ENCODE measurements at regions not wholly inside any gene's neighbourhood (a gene's known extent, or its start where the extent isn't known, plus 50 kb on each side); places are given as distances from the start of the nearest gene placed in this dataset.

- no peak for DNase-seq
Measured at GRCh38 chr7:25520017-25520416, 291.7 kb upstream of the NPVF start.

DNA sequence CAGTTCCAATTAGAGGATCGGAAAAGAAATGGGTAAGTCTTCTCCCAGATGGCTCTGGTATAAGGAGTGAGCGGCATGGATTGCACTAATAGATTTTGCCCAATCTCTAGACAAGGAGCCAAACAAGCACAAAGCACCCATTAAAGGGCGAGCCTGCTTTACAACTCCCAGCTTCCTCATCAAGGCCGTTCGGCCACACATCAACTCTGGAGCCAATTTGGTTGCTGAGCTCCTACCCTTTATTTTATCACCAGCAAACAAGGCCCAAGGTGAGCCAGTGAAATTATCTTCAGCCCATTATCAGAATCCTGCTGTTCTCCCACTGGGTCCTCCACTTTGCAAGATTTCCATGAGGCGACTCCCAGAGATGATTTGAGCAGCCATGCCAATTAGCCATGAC is 292.2 kb upstream of the NPVF start:
- DNase-seq, result no peak

DNA sequence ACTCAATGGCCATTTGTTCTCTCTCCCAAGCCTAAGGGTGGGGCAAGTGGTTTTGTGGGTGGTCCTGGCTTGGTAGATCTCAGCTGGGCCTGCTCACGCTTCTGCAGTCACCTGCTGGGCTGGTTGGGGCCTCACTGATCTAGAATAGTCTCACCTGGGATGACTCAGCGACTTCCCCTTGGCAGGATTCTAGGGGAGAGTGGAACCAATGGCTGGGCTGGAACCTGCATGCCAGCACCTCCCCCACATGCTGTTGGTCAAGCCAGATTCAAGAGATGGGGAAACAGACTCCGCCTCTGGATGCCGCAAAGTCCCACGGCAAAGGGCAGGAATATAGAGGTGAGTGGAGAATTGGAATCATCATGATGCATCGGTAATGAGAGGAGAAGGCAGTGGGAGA is 292.9 kb upstream of the NPVF start:
- no peak for DNase-seq

- DNase-seq, result no peak
Measured at GRCh38 chr7:25522727-25523126, 294.4 kb upstream of the NPVF start.

- DNase-seq, result no peak
Measured at GRCh38 chr7:25527665-25528170, 299.4 kb upstream of the NPVF start.

DNA sequence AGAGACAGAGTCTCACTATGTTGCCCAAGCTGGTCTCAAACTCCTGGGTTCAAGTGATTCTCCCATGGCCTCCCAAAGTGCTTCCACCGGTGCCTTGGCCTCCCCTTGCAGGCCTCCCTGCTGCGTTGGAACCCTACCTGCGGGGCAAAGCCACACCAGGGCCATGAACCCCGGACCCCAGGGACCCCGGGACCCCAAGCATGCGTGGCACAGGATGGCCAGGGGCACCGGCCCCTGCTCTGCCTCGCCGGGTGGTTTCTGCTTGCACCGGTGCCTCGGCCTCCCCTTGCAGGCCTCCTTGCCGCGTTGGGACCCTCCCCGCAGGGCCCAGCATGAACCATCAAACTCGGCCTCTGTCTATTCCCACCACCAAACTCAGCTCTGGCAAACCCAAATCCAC is 301.0 kb upstream of the NPVF start:
- no peak for DNase-seq

DNA sequence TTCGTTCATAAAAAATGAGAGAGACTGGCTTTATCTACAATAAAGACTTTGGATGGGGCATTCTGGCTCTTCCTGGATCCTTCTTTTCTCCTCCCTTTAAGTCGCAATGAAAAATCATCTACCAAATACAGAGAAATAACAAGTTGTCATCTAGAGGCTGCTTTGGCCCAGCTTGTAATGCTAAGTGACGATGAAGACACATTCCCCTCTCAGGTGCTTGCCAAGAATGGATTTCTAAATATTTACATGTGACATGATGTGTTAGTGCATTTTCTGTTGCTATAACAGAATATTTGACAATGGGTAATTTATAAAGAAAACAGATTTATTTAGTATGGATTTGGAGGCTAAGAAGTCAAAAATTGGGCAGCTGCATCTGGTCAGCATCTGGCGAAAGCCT is 308.6 kb upstream of the NPVF start:
- DNase-seq, result no peak

GRCh38 chr7:25537662-25538375 is 309.5 kb upstream of the NPVF start:
- DNase-seq, result no peak

GRCh38 chr7:25541094-25541821 is 313.0 kb upstream of the NPVF start:
- no peak for DNase-seq

GRCh38 chr7:25541877-25542276 is 313.6 kb upstream of the NPVF start:
- DNase-seq, result no peak

GRCh38 chr7:25543210-25543609 is 314.9 kb upstream of the NPVF start:
- no peak for DNase-seq

- DNase-seq, result no peak
Measured at GRCh38 chr7:25543798-25544197, 315.5 kb upstream of the NPVF start.

- no peak for DNase-seq
Measured at GRCh38 chr7:25544254-25544653, 316.0 kb upstream of the NPVF start.

DNA sequence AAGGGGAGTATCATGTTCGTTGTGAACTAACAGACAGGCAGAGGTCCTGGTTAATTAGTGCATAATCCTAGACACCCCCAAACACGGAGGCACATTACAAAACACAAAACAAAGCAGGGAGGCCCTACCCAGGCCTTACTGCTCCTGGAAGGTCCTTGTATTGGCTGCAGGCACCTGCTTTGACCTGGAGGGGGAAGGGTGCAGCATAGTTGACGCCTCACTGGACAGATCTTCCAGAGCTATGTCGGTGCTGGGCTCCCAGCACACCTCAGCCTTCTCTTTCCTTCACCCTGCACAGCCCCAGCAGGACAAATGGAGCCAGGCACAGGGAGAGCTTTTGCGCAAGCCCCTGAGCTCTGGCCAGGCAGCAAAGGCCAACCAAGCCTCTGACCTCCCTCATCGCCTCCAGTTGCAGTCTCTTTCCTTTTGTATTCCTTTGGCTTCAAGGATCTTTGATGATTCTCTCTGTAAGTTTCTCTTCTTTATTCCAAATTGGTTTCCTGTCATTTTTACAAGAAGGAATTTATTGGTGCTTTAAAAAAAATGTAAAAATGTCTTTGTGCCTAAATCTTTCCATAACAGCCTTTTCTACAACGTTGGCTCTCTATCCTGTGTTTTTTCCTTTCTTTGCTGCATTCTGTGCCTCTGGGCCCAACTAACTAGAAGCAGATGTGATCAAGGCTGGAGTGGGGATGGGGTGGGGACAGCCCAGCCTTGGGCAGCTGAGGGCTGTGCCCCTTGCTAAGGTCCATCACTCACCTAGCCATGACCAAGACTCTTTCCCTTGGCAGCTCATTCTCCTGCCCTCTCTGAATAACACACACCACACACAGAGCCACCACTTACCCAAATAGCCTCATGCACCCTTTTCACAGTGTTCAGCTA is 317.1 kb upstream of the NPVF start:
- no peak for DNase-seq

DNA sequence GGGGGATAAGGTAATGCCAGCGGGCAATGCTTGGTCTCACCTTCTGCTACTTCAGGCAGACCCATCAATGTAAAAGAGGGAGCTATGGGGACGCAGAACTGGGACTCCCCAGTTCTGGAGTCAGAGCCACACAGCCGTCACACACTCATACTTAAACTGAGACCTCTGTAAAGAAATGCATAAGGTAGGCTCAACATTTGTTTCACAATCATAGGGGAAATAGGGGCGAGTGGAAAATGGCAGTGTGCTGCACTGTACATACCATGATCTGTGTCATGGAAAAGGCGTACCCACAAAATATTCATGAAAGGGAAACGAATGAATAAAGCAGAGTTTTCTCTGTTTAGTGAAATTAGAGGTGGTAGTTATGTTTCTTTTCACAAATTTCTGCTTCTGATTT is 318.0 kb upstream of the NPVF start:
- no peak for DNase-seq

GRCh38 chr7:25549271-25549921 is 321.1 kb upstream of the NPVF start:
- no peak for DNase-seq

- DNase-seq, result no peak
Measured at GRCh38 chr7:25550149-25550548, 321.9 kb upstream of the NPVF start.

DNA sequence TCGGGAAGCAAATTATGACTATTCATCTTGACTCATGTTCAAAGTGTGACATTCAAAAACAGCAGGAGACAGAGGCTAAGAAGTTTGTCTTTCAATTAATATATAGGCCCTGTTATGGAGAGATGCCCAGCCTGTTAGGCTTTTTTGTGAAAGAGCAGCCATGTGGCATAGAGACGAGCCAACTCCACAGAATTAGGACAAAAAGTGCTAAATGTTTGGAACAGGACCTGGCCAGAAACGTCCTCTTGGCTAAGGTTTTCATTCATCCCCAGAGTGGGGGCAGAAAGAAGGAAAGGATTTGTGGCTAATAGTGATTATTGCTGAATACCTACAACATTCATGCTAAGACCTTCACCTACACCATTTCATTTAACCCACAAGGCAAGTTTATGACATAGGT is 324.7 kb upstream of the NPVF start:
- DNase-seq, result no peak

DNA sequence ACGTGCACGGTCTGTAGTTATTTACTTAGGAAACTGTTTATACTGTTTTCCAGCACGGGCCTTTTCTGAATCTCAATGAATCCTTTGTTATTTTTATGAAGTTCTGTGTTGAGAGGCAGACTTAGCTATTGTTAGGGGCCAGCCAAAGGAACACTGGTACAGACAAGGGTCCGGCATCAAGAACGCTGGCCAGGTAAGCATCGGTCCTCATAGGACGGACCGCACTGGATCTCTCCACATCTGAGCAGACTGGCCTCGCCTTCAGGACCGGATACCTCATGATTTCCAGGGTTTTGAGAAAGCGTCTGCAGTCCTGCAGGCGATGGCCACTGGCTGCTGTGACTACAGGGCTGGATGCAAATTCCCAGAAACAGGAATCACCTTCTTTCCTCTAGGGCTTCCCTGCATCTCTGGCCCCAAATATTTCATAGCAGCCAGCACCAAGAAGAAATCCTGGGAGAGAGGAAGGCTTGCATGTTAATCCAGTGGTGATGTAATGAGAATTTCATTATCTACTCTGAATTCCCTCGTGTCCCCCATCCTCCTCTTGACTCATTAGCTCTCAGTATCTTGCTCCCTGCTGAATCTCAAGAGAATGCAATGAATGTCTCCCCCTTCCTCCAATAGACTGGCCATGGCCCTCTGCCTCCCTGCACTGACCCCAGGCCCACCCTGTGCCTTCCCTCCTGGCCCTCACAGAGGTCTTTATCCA is 325.4 kb upstream of the NPVF start:
- DNase-seq, result no peak

- DNase-seq, result no peak
Measured at GRCh38 chr7:25557379-25557917, 329.2 kb upstream of the NPVF start.

DNA sequence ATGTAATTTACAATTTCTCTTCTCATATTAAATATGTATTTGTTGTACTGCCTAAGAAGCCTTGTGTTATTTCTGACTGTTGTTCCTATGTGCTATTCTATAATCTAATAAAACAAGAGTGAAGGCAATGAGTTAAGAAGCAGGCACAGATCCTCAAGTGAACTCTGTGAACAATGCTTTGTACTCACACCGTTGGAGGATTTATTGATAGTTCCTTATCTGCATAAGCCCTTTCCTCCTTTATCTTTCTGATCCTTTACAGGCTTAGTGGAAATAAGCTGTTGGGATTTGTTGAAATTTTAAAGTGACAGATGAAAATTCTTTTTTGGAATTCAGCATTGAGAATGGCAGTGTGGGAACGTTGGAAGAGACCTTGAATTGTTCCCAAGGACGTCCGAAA is 329.6 kb upstream of the NPVF start:
- no peak for DNase-seq

DNA sequence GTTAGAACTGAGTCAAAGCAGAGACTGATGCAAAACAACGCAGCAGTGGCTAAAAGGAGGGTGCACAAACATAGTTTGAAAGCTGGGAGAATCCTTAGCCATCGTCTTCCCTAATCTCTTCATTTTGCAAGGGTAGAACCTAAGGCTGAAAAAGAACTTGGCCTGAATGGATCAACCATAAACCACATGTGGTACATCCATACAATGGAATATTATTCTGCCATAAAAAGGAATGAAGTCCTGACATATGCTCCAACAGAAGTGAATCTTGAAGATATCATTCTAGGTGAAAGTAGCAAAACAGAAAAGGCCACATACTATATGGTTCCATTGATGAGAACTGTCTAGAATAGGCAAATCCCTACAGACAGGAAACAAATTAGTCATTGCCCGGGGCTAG is 330.3 kb upstream of the NPVF start:
- DNase-seq, result no peak

All from fibroblast of skin of right quadriceps (primary cell).